Endodermal cell (in vitro differentiated cells): ENCODE measurements at regions not wholly inside any gene's neighbourhood (a gene's known extent, or its start where the extent isn't known, plus 50 kb on each side); places are given as distances from the start of the nearest gene placed in this dataset.

Experiments
- DNase-seq: peaks from one replicate; pipeline ENCODE4 v3.0.0-alpha.2; 2017
- H3K27ac ChIP-seq: 2 replicates; pipeline ENCODE4 v1.5.1; 2013; ENCODE audit warnings: mild to moderate bottlenecking, low read depth, low read length, moderate library complexity
- H3K27me3 ChIP-seq: 2 replicates; pipeline ENCODE4 v1.6.1; 2013; ENCODE audit warnings: mild to moderate bottlenecking, low read length, moderate library complexity; ENCODE audit not compliant: insufficient read depth, control insufficient read depth, poor library complexity, severe bottlenecking
- H3K36me3 ChIP-seq: 2 replicates; pipeline ENCODE4 v1.7.0; 2013; ENCODE audit warnings: mild to moderate bottlenecking, low read length, moderate library complexity; ENCODE audit not compliant: control insufficient read depth, insufficient read depth
- H3K4me1 ChIP-seq: one replicate; pipeline ENCODE4 v1.7.0; 2013; ENCODE audit warnings: low read length; ENCODE audit not compliant: control insufficient read depth, insufficient read depth
- H3K4me3 ChIP-seq: 2 replicates; pipeline ENCODE4 v1.5.1; 2013; ENCODE audit warnings: mild to moderate bottlenecking, low read length, moderate library complexity
- H3K9ac ChIP-seq: 2 replicates; pipeline ENCODE4 v1.6.1; 2013; ENCODE audit warnings: mild to moderate bottlenecking, low read length, moderate library complexity; ENCODE audit not compliant: poor library complexity, severe bottlenecking; ENCODE audit errors: extremely low read depth
- H3K9me3 ChIP-seq: 2 replicates; pipeline ENCODE4 v1.6.1; 2013; ENCODE audit warnings: mild to moderate bottlenecking, low read length, moderate library complexity; ENCODE audit not compliant: control insufficient read depth
- H3K27ac Mint-ChIP-seq: 2 replicates; pipeline ENCODE4 v1.8.0; 2020; ENCODE audit warnings: mixed read lengths
- H3K27me3 Mint-ChIP-seq: 2 replicates; pipeline ENCODE4 v1.8.0; 2021; ENCODE audit warnings: mild to moderate bottlenecking, mixed read lengths; ENCODE audit not compliant: insufficient read depth
- H3K36me3 Mint-ChIP-seq: 2 replicates; pipeline ENCODE4 v1.8.0; 2020; ENCODE audit warnings: low read depth, mixed read lengths
- H3K4me1 Mint-ChIP-seq: 2 replicates; pipeline ENCODE4 v1.8.0; 2020; ENCODE audit warnings: mixed read lengths
- H3K4me3 Mint-ChIP-seq: 2 replicates; pipeline ENCODE4 v1.8.0; 2020; ENCODE audit warnings: mild to moderate bottlenecking, moderate library complexity, mixed read lengths
- H3K9me3 Mint-ChIP-seq: 2 replicates; pipeline ENCODE4 v1.8.0; 2020; ENCODE audit warnings: mild to moderate bottlenecking, mixed read lengths
- CTCF ChIP-seq: fragments of 200-600 bp; sonication (generic); conservative IDR thresholded peaks from 2 replicates; pipeline ENCODE4 v1.5.0; 2021; ENCODE audit warnings: antibody characterized with exemption, mild to moderate bottlenecking
- WGBS, 2 experiments: methylation state at CpG; one replicate each; pipeline versions ENCODE4 v1.1.5 to v1.1.7; 2013; ENCODE audit warnings: missing lambda C conversion rate in 2 of 2, mixed read lengths in 1 of 2; ENCODE audit not compliant: insufficient coverage in 1 of 2, insufficient read length in 1 of 2; 5-methylcytosine and 5-hydroxymethylcytosine counted together

- DNase-seq, result no peak
- Histone ChIP-seq H3K9me3 (peaks cover 8% of the 10 kb centered on the region), H3K27ac (no peak overlapping the region), H3K4me3 (no peak overlapping the region), H3K36me3 (no peaks in the 10 kb centered on the region), H3K4me1 (no peaks in the 10 kb centered on the region), H3K27me3 (no peaks in the 10 kb centered on the region), H3K9ac (no peak overlapping the region)
- 70 to 100% methylated on average over 1 to 3 of the region's 3 CpGs for WGBS, 2 experiments
- TF ChIP-seq CTCF, result no peak
- H3K9me3 Mint-ChIP-seq, result peaks cover 6% of the 10 kb centered on the region
- no peaks in the 10 kb centered on the region for H3K27me3 Mint-ChIP-seq
- peaks cover 5% of the 10 kb centered on the region for H3K4me1 Mint-ChIP-seq
- no peak overlapping the region for H3K27ac Mint-ChIP-seq
- no peak overlapping the region for H3K4me3 Mint-ChIP-seq
- no peaks in the 10 kb centered on the region for H3K36me3 Mint-ChIP-seq
These were observed 185.5 kb downstream of the C1D start for GRCh38 chr2:67877301-67877700.

- Histone ChIP-seq H3K4me1 (no peaks in the 10 kb centered on the region), H3K4me3 (no peak overlapping the region), H3K9ac (no peak overlapping the region), H3K27me3 (peaks cover under 1% of the 10 kb centered on the region), H3K9me3 (peaks cover 5% of the 10 kb centered on the region), H3K27ac (no peak overlapping the region), H3K36me3 (no peaks in the 10 kb centered on the region)
- peaks cover 5% of the 10 kb centered on the region for H3K4me1 Mint-ChIP-seq
- H3K4me3 Mint-ChIP-seq, result no peak overlapping the region
- no peak for TF ChIP-seq CTCF
- 93% methylated on average over 1 of the region's 1 CpG; no CpG with 5 or more reads in 1 of the 2 experiments for WGBS, 2 experiments
- DNase-seq, result no peak
- H3K9me3 Mint-ChIP-seq, result peaks cover 1% of the 10 kb centered on the region
- H3K27ac Mint-ChIP-seq, result no peak overlapping the region
- no peaks in the 10 kb centered on the region for H3K36me3 Mint-ChIP-seq
- H3K27me3 Mint-ChIP-seq, result no peaks in the 10 kb centered on the region
These were observed 184.1 kb downstream of the C1D start for GRCh38 chr2:67878743-67879142.

- no peak overlapping the region for H3K27ac ChIP-seq
- no peaks in the 10 kb centered on the region for H3K27me3 Mint-ChIP-seq
- TF ChIP-seq CTCF, result no peak
- H3K36me3 ChIP-seq, result no peaks in the 10 kb centered on the region
- H3K4me1 ChIP-seq, result no peaks in the 10 kb centered on the region
- no peaks in the 10 kb centered on the region for H3K9me3 ChIP-seq
- H3K9ac ChIP-seq, result no peak overlapping the region
- no peak overlapping the region for H3K4me3 Mint-ChIP-seq
- H3K36me3 Mint-ChIP-seq, result no peaks in the 10 kb centered on the region
- H3K4me3 ChIP-seq, result no peak overlapping the region
- H3K27ac Mint-ChIP-seq, result no peak overlapping the region
- H3K4me1 Mint-ChIP-seq, result peaks cover 5% of the 10 kb centered on the region
- no peak for DNase-seq
- whole genome bisulfite sequencing, 2 experiments, result 80 to 83% methylated on average over 4 of the region's 4 CpGs
- peaks cover 5% of the 10 kb centered on the region for H3K27me3 ChIP-seq
- no peaks in the 10 kb centered on the region for H3K9me3 Mint-ChIP-seq
These were observed 183.1 kb downstream of the C1D start for GRCh38 chr2:67879586-67880290.
